H9 (cell line): ENCODE measurements at regions not wholly inside any gene's neighbourhood (a gene's known extent, or its start where the extent isn't known, plus 50 kb on each side); places are given as distances from the start of the nearest gene placed in this dataset.

Experiments
- DNase-seq: peaks from one replicate; pipeline ENCODE4 v3.0.0-alpha.2; 2017
- H2AFZ ChIP-seq: one replicate; pipeline ENCODE4 v1.6.1; 2013; ENCODE audit warnings: mild to moderate bottlenecking, low read length, control low read depth, moderate library complexity
- H2AK5ac ChIP-seq: 2 replicates; pipeline ENCODE4 v1.6.1; 2013; ENCODE audit warnings: low read length, control low read depth, mixed read lengths; ENCODE audit not compliant: insufficient read length
- H2BK120ac ChIP-seq: one replicate; pipeline ENCODE4 v1.6.1; 2013; ENCODE audit warnings: low read depth, mild to moderate bottlenecking, low read length, control low read depth, inconsistent platforms; ENCODE audit not compliant: poor library complexity, severe bottlenecking
- H2BK12ac ChIP-seq: 2 replicates; pipeline ENCODE4 v1.6.1; 2013; ENCODE audit warnings: low read length, control low read depth, mixed read lengths, low read depth; ENCODE audit not compliant: insufficient read length
- H2BK15ac ChIP-seq: 2 replicates; pipeline ENCODE4 v1.6.1; 2013; ENCODE audit warnings: low read depth, low read length, control low read depth
- H2BK20ac ChIP-seq: one replicate; pipeline ENCODE4 v1.6.1; 2013; ENCODE audit warnings: low read depth, mild to moderate bottlenecking, low read length, control low read depth, inconsistent platforms; ENCODE audit not compliant: poor library complexity, severe bottlenecking
- H2BK5ac ChIP-seq: 2 replicates; pipeline ENCODE4 v1.6.1; 2013; ENCODE audit warnings: low read length, control low read depth, mixed read lengths; ENCODE audit not compliant: insufficient read length
- H3K14ac ChIP-seq: 2 replicates; pipeline ENCODE4 v1.6.1; 2013; ENCODE audit warnings: low read length, control low read depth; ENCODE audit not compliant: insufficient read depth
- H3K18ac ChIP-seq: 2 replicates; pipeline ENCODE4 v1.6.1; 2013; ENCODE audit warnings: low read depth, mild to moderate bottlenecking, mixed read lengths, low read length, control low read depth; ENCODE audit not compliant: insufficient read length
- H3K23ac ChIP-seq: 2 replicates; pipeline ENCODE4 v1.6.1; 2013; ENCODE audit warnings: low read length, control low read depth, mixed read lengths, low read depth; ENCODE audit not compliant: insufficient read length
- H3K23me2 ChIP-seq: 2 replicates; pipeline ENCODE4 v1.6.1; 2013; ENCODE audit warnings: low read depth, mild to moderate bottlenecking, mixed read lengths, low read length, control low read depth; ENCODE audit not compliant: insufficient read length, poor library complexity, severe bottlenecking
- H3K27ac ChIP-seq: 2 replicates; pipeline ENCODE4 v1.5.1; 2013; ENCODE audit warnings: low read length, control low read depth, mixed read lengths, low read depth; ENCODE audit not compliant: insufficient read length
- H3K27me3 ChIP-seq: 2 replicates; pipeline ENCODE4 v1.6.1; 2013; ENCODE audit warnings: low read length, control low read depth, inconsistent platforms; ENCODE audit not compliant: insufficient read depth
- H3K4ac ChIP-seq: 2 replicates; pipeline ENCODE4 v1.6.1; 2013; ENCODE audit warnings: low read depth, mild to moderate bottlenecking, control low read depth, inconsistent platforms, low read length, moderate library complexity
- H3K4me1 ChIP-seq: 2 replicates; pipeline ENCODE4 v1.6.1; 2013; ENCODE audit warnings: low read length, control low read depth, inconsistent platforms; ENCODE audit not compliant: insufficient read depth
- H3K4me2 ChIP-seq: 2 replicates; pipeline ENCODE4 v1.6.1; 2013; ENCODE audit warnings: low read length, control low read depth, mixed read lengths; ENCODE audit not compliant: insufficient read length, insufficient read depth
- H3K56ac ChIP-seq: 2 replicates; pipeline ENCODE4 v1.6.1; 2013; ENCODE audit warnings: low read depth, mild to moderate bottlenecking, mixed read lengths, low read length, control low read depth; ENCODE audit not compliant: insufficient read length
- H3K79me1 ChIP-seq: 2 replicates; pipeline ENCODE4 v1.6.1; 2013; ENCODE audit warnings: low read depth, mild to moderate bottlenecking, moderate library complexity, low read length, control low read depth, inconsistent platforms; ENCODE audit not compliant: insufficient read depth, poor library complexity, severe bottlenecking
- H3K79me2 ChIP-seq: 2 replicates; pipeline ENCODE4 v1.6.1; 2013; ENCODE audit warnings: low read length, control low read depth, inconsistent platforms; ENCODE audit not compliant: insufficient read depth
- H3K9ac ChIP-seq: 2 replicates; pipeline ENCODE4 v1.6.1; 2013; ENCODE audit warnings: low read length, control low read depth, mixed read lengths; ENCODE audit not compliant: insufficient read length; ENCODE audit errors: extremely low read depth
- H3K9me3 ChIP-seq: one replicate; pipeline ENCODE4 v1.6.1; 2013; ENCODE audit warnings: low read depth, low read length, inconsistent platforms; ENCODE audit not compliant: control insufficient read depth
- H3T11ph ChIP-seq: one replicate; pipeline ENCODE4 v1.6.1; 2013; ENCODE audit warnings: mild to moderate bottlenecking, low read length, control low read depth, inconsistent platforms
- H4K20me1 ChIP-seq: one replicate; pipeline ENCODE4 v1.6.1; 2013; ENCODE audit not compliant: control insufficient read depth, insufficient read length, insufficient read depth
- H4K5ac ChIP-seq: 2 replicates; pipeline ENCODE4 v1.6.1; 2013; ENCODE audit warnings: low read depth, mild to moderate bottlenecking, mixed read lengths, low read length, control low read depth; ENCODE audit not compliant: insufficient read length
- H4K8ac ChIP-seq: replicated peaks from 2 replicates; pipeline ENCODE4 v1.6.1; 2013; ENCODE audit warnings: low read length, control low read depth, mixed read lengths, low read depth; ENCODE audit not compliant: insufficient read length
- H4K91ac ChIP-seq: 2 replicates; pipeline ENCODE4 v1.6.1; 2013; ENCODE audit warnings: low read depth, mild to moderate bottlenecking, moderate library complexity, mixed read lengths, low read length, control low read depth; ENCODE audit not compliant: insufficient read length
- H3K27ac Mint-ChIP-seq, 3 experiments: 2 replicates in 2 of 3; 3 replicates in 1 of 3; pipeline ENCODE4 v1.8.0; 2020 to 2021; ENCODE audit warnings: mixed read lengths in 3 of 3, mild to moderate bottlenecking in 1 of 3, moderate library complexity in 1 of 3
- H3K27me3 Mint-ChIP-seq: 2 replicates; pipeline ENCODE4 v1.8.0; 2021; ENCODE audit warnings: low read depth, mild to moderate bottlenecking, moderate library complexity, mixed read lengths
- H3K36me3 Mint-ChIP-seq, 3 experiments: 2 replicates in 2 of 3; 3 replicates in 1 of 3; pipeline ENCODE4 v1.8.0; 2020 to 2021; ENCODE audit warnings: low read depth in 3 of 3, mixed read lengths in 3 of 3; ENCODE audit not compliant: insufficient read depth in 1 of 3
- H3K4me1 Mint-ChIP-seq, 2 experiments: 2 replicates each; pipeline ENCODE4 v1.8.0; 2020; ENCODE audit warnings: mixed read lengths in 2 of 2
- H3K4me3 Mint-ChIP-seq, 2 experiments: 2 replicates in 1 of 2; 3 replicates in 1 of 2; pipeline ENCODE4 v1.8.0; 2020 to 2021; ENCODE audit warnings: mild to moderate bottlenecking in 2 of 2, mixed read lengths in 2 of 2, moderate library complexity in 1 of 2
- H3K9me3 Mint-ChIP-seq, 2 experiments: 2 replicates in 1 of 2; 3 replicates in 1 of 2; pipeline ENCODE4 v1.8.0; 2020; ENCODE audit warnings: mild to moderate bottlenecking in 2 of 2, mixed read lengths in 2 of 2, moderate library complexity in 1 of 2
- WGBS: extraction: QIAGEN DNeasy Blood & Tissue Kit; methylation state at CpG from one replicate; pipeline ENCODE4 v1.1.7; 2013; ENCODE audit warnings: missing lambda C conversion rate, low lambda C conversion rate, mixed read lengths; ENCODE audit not compliant: insufficient read length; ENCODE audit errors: extremely low coverage; 5-methylcytosine and 5-hydroxymethylcytosine counted together
- TF ChIP-seq, protein P1 (sequence below): fragments of 200-600 bp; sonication (generic); conservative IDR thresholded peaks from 3 replicates; pipeline ENCODE4 v1.8.0; 2021; ENCODE audit warnings: antibody characterized with exemption, mild to moderate bottlenecking

DNA sequence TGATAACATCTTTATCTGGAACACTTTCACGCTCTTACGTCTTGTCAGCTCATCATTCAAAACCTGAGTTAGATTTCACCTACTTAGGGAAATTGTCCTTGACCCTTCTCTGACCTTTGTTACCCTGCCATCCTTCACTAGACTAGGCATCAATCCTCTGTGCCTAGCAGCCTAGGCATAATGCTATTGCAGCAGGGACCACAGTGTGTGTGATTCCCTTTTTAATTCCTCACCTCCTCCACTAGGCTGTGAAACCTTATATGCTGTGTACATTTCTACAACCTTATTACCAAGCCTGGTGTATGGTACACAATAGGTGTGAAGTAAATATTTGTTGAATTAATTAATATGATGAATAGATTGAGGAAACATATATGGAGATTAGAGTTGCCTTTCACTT, 66.7 kb upstream of the DEFB112 start:
- no CpG with 5 or more reads among the region's 2 CpGs for WGBS
- Histone ChIP-seq H3K14ac (no peak overlapping the region), H3K4me1 (peaks cover 4% of the 10 kb centered on the region; the same call in 1 of the 2 replicates), H3K18ac (no peak overlapping the region), H4K8ac (no peak overlapping the region), H3K9me3 (no peaks in the 10 kb centered on the region), H2AK5ac (no peak overlapping the region), H3K27ac (no peak overlapping the region), H3K27me3 (no peaks in the 10 kb centered on the region), H3K4ac (no peak overlapping the region), H4K5ac (no peak overlapping the region), H3K79me1 (no peaks in the 10 kb centered on the region), H3T11ph (no peak overlapping the region), H2BK20ac (no peak overlapping the region), H3K4me2 (no peak overlapping the region), H3K23me2 (no peaks in the 10 kb centered on the region), H3K79me2 (no peaks in the 10 kb centered on the region), H2BK12ac (no peak overlapping the region), H2BK15ac (no peak overlapping the region), H2BK120ac (no peak overlapping the region), H3K56ac (no peak overlapping the region), H3K23ac (no peak overlapping the region), H4K20me1 (no peaks in the 10 kb centered on the region), H2AFZ (no peak overlapping the region), H4K91ac (no peak overlapping the region), H2BK5ac (no peak overlapping the region), H3K9ac (no peak overlapping the region)
- TF ChIP-seq, protein P1, sequence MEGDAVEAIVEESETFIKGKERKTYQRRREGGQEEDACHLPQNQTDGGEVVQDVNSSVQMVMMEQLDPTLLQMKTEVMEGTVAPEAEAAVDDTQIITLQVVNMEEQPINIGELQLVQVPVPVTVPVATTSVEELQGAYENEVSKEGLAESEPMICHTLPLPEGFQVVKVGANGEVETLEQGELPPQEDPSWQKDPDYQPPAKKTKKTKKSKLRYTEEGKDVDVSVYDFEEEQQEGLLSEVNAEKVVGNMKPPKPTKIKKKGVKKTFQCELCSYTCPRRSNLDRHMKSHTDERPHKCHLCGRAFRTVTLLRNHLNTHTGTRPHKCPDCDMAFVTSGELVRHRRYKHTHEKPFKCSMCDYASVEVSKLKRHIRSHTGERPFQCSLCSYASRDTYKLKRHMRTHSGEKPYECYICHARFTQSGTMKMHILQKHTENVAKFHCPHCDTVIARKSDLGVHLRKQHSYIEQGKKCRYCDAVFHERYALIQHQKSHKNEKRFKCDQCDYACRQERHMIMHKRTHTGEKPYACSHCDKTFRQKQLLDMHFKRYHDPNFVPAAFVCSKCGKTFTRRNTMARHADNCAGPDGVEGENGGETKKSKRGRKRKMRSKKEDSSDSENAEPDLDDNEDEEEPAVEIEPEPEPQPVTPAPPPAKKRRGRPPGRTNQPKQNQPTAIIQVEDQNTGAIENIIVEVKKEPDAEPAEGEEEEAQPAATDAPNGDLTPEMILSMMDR: no peak
- H3K36me3 Mint-ChIP-seq: no peaks in the 10 kb centered on the region
- no peak overlapping the region for H3K4me3 Mint-ChIP-seq
- H3K27me3 Mint-ChIP-seq: no peaks in the 10 kb centered on the region
- DNase-seq: no peak
- H3K4me1 Mint-ChIP-seq: peaks cover 21% of the 10 kb centered on the region in 2 experiments
- H3K9me3 Mint-ChIP-seq: no peaks in the 10 kb centered on the region
- H3K27ac Mint-ChIP-seq: no peak overlapping the region
